Fibroblast of skin of back (primary cell): ENCODE measurements at regions not wholly inside any gene's neighbourhood (a gene's known extent, or its start where the extent isn't known, plus 50 kb on each side); places are given as distances from the start of the nearest gene placed in this dataset.
"Not testable (repeated sequence)": the region's sequence is repeated elsewhere in the genome, so short reads cannot be mapped to it uniquely, and the experiment has no call there.

Experiments
- DNase-seq: peaks from one replicate; pipeline ENCODE4 v3.0.0-alpha.2; 2013

- DNase-seq, result peak; percentile 33
These were observed 174.0 kb upstream of the IL12B start for GRCh38 chr5:159504106-159504856.

GRCh38 chr5:159504857-159505304 lies 174.6 kb upstream of the IL12B start:
- peak; percentile 76 for DNase-seq

- no peak for DNase-seq
These were observed 176.8 kb upstream of the IL12B start for GRCh38 chr5:159507055-159507454.

- DNase-seq, result no peak
These were observed 177.4 kb upstream of the IL12B start for GRCh38 chr5:159507661-159508060.

GRCh38 chr5:159508344-159508743 lies 178.1 kb upstream of the IL12B start:
- DNase-seq, result no peak

GRCh38 chr5:159509002-159509660 lies 178.8 kb upstream of the IL12B start:
- DNase-seq, result peak; percentile 41

GRCh38 chr5:159510282-159510681 lies 180.0 kb upstream of the IL12B start:
- peak; percentile 91 for DNase-seq

GRCh38 chr5:159511570-159511969 lies 181.3 kb upstream of the IL12B start:
- DNase-seq, result peak; percentile 43

GRCh38 chr5:159512064-159512463 lies 181.8 kb upstream of the IL12B start:
- no peak for DNase-seq

- no peak for DNase-seq
These were observed 184.0 kb upstream of the IL12B start for GRCh38 chr5:159514229-159514810.

- no peak for DNase-seq
These were observed 184.9 kb upstream of the IL12B start for GRCh38 chr5:159515197-159515596.

- peak; percentile 49 for DNase-seq
These were observed 185.7 kb upstream of the IL12B start for GRCh38 chr5:159515909-159516415.

GRCh38 chr5:159518371-159518770 lies 188.1 kb upstream of the IL12B start:
- DNase-seq, result peak; percentile 62

- no peak for DNase-seq
These were observed 189.1 kb upstream of the IL12B start for GRCh38 chr5:159519365-159519764.

- no peak for DNase-seq
These were observed 192.6 kb upstream of the IL12B start for GRCh38 chr5:159522841-159523240.

GRCh38 chr5:159524279-159524678 lies 194.0 kb upstream of the IL12B start:
- DNase-seq, result not testable (repeated sequence)

- DNase-seq, result peak; percentile 61
These were observed 194.8 kb upstream of the IL12B start for GRCh38 chr5:159525117-159525516.

- no peak for DNase-seq
These were observed 197.4 kb upstream of the IL12B start for GRCh38 chr5:159527546-159528254.

GRCh38 chr5:159531554-159532105 lies 201.3 kb upstream of the IL12B start:
- no peak for DNase-seq

- DNase-seq, result peak; percentile 71
These were observed 202.9 kb upstream of the IL12B start for GRCh38 chr5:159533197-159533596.

GRCh38 chr5:159536166-159536565 lies 205.9 kb upstream of the IL12B start:
- no peak for DNase-seq

GRCh38 chr5:159536646-159537045 lies 206.4 kb upstream of the IL12B start:
- no peak for DNase-seq

- no peak for DNase-seq
These were observed 209.4 kb upstream of the IL12B start for GRCh38 chr5:159539678-159540077.
